ENCODE measurements at regions not wholly inside any gene's neighbourhood (a gene's known extent, or its start where the extent isn't known, plus 50 kb on each side); places are given as distances from the start of the nearest gene placed in this dataset.

GRCh38 chr6:23371132-23371915 lies 754.7 kb upstream of the NRSN1 start:
- no peaks in the 10 kb centered on the region for H3K36me3 ChIP-seq (ENCODE audit: control insufficient read depth, insufficient read depth, low read length)
- H3K27me3 ChIP-seq (ENCODE audit: control insufficient read depth, insufficient read depth, low read length): no peaks in the 10 kb centered on the region
- H3K4me3 ChIP-seq (ENCODE audit: low read depth, low read length): no peak overlapping the region
- DNase-seq (ENCODE audit: low read depth): no peak
- TF ChIP-seq, protein P1, sequence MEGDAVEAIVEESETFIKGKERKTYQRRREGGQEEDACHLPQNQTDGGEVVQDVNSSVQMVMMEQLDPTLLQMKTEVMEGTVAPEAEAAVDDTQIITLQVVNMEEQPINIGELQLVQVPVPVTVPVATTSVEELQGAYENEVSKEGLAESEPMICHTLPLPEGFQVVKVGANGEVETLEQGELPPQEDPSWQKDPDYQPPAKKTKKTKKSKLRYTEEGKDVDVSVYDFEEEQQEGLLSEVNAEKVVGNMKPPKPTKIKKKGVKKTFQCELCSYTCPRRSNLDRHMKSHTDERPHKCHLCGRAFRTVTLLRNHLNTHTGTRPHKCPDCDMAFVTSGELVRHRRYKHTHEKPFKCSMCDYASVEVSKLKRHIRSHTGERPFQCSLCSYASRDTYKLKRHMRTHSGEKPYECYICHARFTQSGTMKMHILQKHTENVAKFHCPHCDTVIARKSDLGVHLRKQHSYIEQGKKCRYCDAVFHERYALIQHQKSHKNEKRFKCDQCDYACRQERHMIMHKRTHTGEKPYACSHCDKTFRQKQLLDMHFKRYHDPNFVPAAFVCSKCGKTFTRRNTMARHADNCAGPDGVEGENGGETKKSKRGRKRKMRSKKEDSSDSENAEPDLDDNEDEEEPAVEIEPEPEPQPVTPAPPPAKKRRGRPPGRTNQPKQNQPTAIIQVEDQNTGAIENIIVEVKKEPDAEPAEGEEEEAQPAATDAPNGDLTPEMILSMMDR (IDR thresholded peaks at IDR 0.05; ENCODE audit: insufficient read depth, low read length, poor library complexity, severe bottlenecking): no peak

- TF ChIP-seq, protein P1 (IDR thresholded peaks at IDR 0.05; ENCODE audit: insufficient read depth, low read length, poor library complexity, severe bottlenecking): no peak
- no peaks in the 10 kb centered on the region for H3K36me3 ChIP-seq (ENCODE audit: control insufficient read depth, insufficient read depth, low read length)
- no peaks in the 10 kb centered on the region for H3K27me3 ChIP-seq (ENCODE audit: control insufficient read depth, insufficient read depth, low read length)
- DNase-seq (ENCODE audit: low read depth): no peak
- H3K4me3 ChIP-seq (ENCODE audit: low read depth, low read length): no peak overlapping the region
Measured at GRCh38 chr6:23377830-23378229, 748.2 kb upstream of the NRSN1 start.

DNA sequence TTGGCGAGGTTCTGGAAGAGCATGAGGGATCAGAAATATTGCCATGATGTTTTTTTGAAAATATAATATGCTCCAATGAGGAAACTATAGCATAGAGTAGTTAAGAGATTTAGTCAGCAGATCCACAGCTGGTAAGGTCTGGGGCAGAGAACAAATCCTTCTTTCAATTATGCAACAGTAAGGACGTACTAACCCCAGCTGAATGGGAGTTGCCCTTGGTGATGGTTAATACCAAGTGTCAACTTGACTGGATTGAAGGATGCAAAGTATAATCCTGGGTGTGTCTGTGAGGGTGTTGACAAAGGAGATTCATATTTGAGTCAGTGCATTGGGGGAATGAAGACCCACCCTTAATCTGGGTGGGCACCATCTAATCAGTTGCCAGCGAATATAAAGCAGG lies 745.5 kb upstream of the NRSN1 start:
- no peak overlapping the region for H3K4me3 ChIP-seq (ENCODE audit: low read depth, low read length)
- H3K36me3 ChIP-seq (ENCODE audit: control insufficient read depth, insufficient read depth, low read length): no peaks in the 10 kb centered on the region
- TF ChIP-seq, protein P1 (IDR thresholded peaks at IDR 0.05; ENCODE audit: insufficient read depth, low read length, poor library complexity, severe bottlenecking): no peak
- no peaks in the 10 kb centered on the region for H3K27me3 ChIP-seq (ENCODE audit: control insufficient read depth, insufficient read depth, low read length)
- no peak for DNase-seq (ENCODE audit: low read depth)

GRCh38 chr6:23388086-23388783 lies 737.8 kb upstream of the NRSN1 start:
- Histone ChIP-seq H3K4me3 (ENCODE audit: low read depth, low read length) (no peak overlapping the region), H3K36me3 (ENCODE audit: control insufficient read depth, insufficient read depth, low read length) (no peaks in the 10 kb centered on the region), H3K27me3 (ENCODE audit: control insufficient read depth, insufficient read depth, low read length) (no peaks in the 10 kb centered on the region)
- no peak for DNase-seq (ENCODE audit: low read depth)
- TF ChIP-seq, protein P1 (IDR thresholded peaks at IDR 0.05; ENCODE audit: insufficient read depth, low read length, poor library complexity, severe bottlenecking): no peak

GRCh38 chr6:23389386-23389785 lies 736.6 kb upstream of the NRSN1 start:
- no peaks in the 10 kb centered on the region for H3K27me3 ChIP-seq (ENCODE audit: control insufficient read depth, insufficient read depth, low read length)
- DNase-seq (ENCODE audit: low read depth): no peak
- TF ChIP-seq, protein P1 (IDR thresholded peaks at IDR 0.05; ENCODE audit: insufficient read depth, low read length, poor library complexity, severe bottlenecking): no peak
- no peak overlapping the region for H3K4me3 ChIP-seq (ENCODE audit: low read depth, low read length)
- no peaks in the 10 kb centered on the region for H3K36me3 ChIP-seq (ENCODE audit: control insufficient read depth, insufficient read depth, low read length)

Data from kidney epithelial cell (primary cell).